Fibroblast of skin of right quadriceps (primary cell): ENCODE measurements at regions not wholly inside any gene's neighbourhood (a gene's known extent, or its start where the extent isn't known, plus 50 kb on each side); places are given as distances from the start of the nearest gene placed in this dataset.

ENCODE experiments used
- DNase-seq: peaks from one replicate; pipeline ENCODE4 v3.0.0-alpha.2; 2013

GRCh38 chr7:94054130-94054529 lies 50.0 kb upstream of the BET1 start:
- DNase-seq: no peak

GRCh38 chr7:94055963-94056362 lies 51.8 kb upstream of the BET1 start:
- DNase-seq: no peak

GRCh38 chr7:94056796-94057207 lies 52.6 kb upstream of the BET1 start:
- peak; percentile 93 for DNase-seq

GRCh38 chr7:94057955-94058354 lies 53.8 kb upstream of the BET1 start:
- no peak for DNase-seq

- DNase-seq: peak; percentile 88
Measured at GRCh38 chr7:94059746-94060145, 55.6 kb upstream of the BET1 start.

- DNase-seq: peak; percentile 82
Measured at GRCh38 chr7:94060752-94061151, 56.6 kb upstream of the BET1 start.

GRCh38 chr7:94061326-94061725 lies 57.2 kb upstream of the BET1 start:
- DNase-seq: peak; percentile 69

GRCh38 chr7:94062372-94062771 lies 58.2 kb upstream of the BET1 start:
- DNase-seq: peak; percentile 76

GRCh38 chr7:94064541-94065191 lies 60.5 kb upstream of the BET1 start:
- peak; percentile 48 for DNase-seq

GRCh38 chr7:94067047-94067446 lies 62.9 kb upstream of the BET1 start:
- no peak for DNase-seq

GRCh38 chr7:94067506-94067905 lies 63.4 kb upstream of the BET1 start:
- DNase-seq: no peak

- DNase-seq: peak; percentile 36
Measured at GRCh38 chr7:94069162-94069739, 65.1 kb upstream of the BET1 start.

GRCh38 chr7:94080551-94080950 lies 76.4 kb upstream of the BET1 start:
- DNase-seq: no peak

- no peak for DNase-seq
Measured at GRCh38 chr7:94082126-94082525, 78.0 kb upstream of the BET1 start.

GRCh38 chr7:94087664-94088352 lies 83.7 kb upstream of the BET1 start:
- DNase-seq: peak; percentile 81

GRCh38 chr7:94088560-94088959 lies 84.4 kb upstream of the BET1 start:
- peak; percentile 28 for DNase-seq

GRCh38 chr7:94089806-94090205 lies 85.7 kb upstream of the BET1 start:
- no peak for DNase-seq

- no peak for DNase-seq
Measured at GRCh38 chr7:94092980-94093379, 88.8 kb upstream of the BET1 start.

GRCh38 chr7:94094298-94094697 lies 90.1 kb upstream of the BET1 start:
- DNase-seq: no peak

- DNase-seq: no peak
Measured at GRCh38 chr7:94095316-94096009, 91.3 kb upstream of the BET1 start.

- no peak for DNase-seq
Measured at GRCh38 chr7:94099679-94100078, 95.5 kb upstream of the BET1 start.

GRCh38 chr7:94100723-94101345 lies 96.7 kb upstream of the BET1 start:
- no peak for DNase-seq

- no peak for DNase-seq
Measured at GRCh38 chr7:94104301-94104700, 100.1 kb upstream of the BET1 start.
